Esophagus muscularis mucosa (tissue), 4 donors: ENCODE measurements at regions not wholly inside any gene's neighbourhood (a gene's known extent, or its start where the extent isn't known, plus 50 kb on each side); places are given as distances from the start of the nearest gene placed in this dataset.
A peak's percentile ranks its signal among the peaks of the same experiment; 100 is the strongest.

Experiments used
- DNase-seq: peaks from one replicate; pipeline ENCODE4 v3.0.0-alpha.2; 2017; ENCODE audit errors: extremely low spot score
- H3K27ac ChIP-seq, 4 donors: fragments of 200-600 bp; sonication (generic); replicated peaks in 1 of 4; 1 replicate in 3 of 4; 2 replicates in 1 of 4; pipeline ENCODE4 v1.5.1; 2016 to 2019; ENCODE audit warnings: mild to moderate bottlenecking in 1 of 4
- H3K27me3 ChIP-seq, 4 donors: fragments of 200-600 bp; sonication (generic); one replicate each; pipeline versions ENCODE4 v1.5.1 to v1.6.0; 2016 to 2019
- H3K36me3 ChIP-seq, 4 donors: fragments of 200-600 bp; sonication (generic); one replicate each; pipeline ENCODE4 v1.5.1; 2016 to 2019
- H3K4me1 ChIP-seq, 4 donors: fragments of 200-600 bp; sonication (generic); one replicate each; pipeline ENCODE4 v1.5.1; 2016 to 2019
- H3K4me3 ChIP-seq, 4 donors: fragments of 200-600 bp; sonication (generic); 1 replicate in 2 of 4; 2 replicates in 2 of 4; pipeline ENCODE4 v1.5.1; 2016 to 2019; ENCODE audit warnings: mild to moderate bottlenecking in 4 of 4, moderate library complexity in 1 of 4
- H3K9me3 ChIP-seq, 4 donors: fragments of 200-600 bp; sonication (generic); 1 replicate in 3 of 4; 2 replicates in 1 of 4; pipeline ENCODE4 v1.5.1; 2016 to 2019
- CTCF ChIP-seq, 3 experiments: fragments of 200-600 bp in 2 of 3; fragments of 450-650 bp in 1 of 3; sonication (generic) in 2 of 3; IDR thresholded peaks; one replicate each; pipeline ENCODE4 v1.5.1; 2017 to 2019; ENCODE audit warnings: antibody characterized with exemption in 3 of 3, mild to moderate bottlenecking in 2 of 3, moderate library complexity in 1 of 3
- EP300 ChIP-seq: sonication (generic); formaldehyde crosslinking; IDR thresholded peaks from one replicate; pipeline ENCODE4 v1.6.1; 2017; ENCODE audit warnings: antibody characterized with exemption
- POLR2A ChIP-seq: fragments of 450-650 bp; IDR thresholded peaks from one replicate; pipeline ENCODE4 v1.6.1; 2017; ENCODE audit warnings: antibody characterized with exemption, moderate library complexity, mild to moderate bottlenecking, low read depth
- POLR2AphosphoS5 ChIP-seq, 2 donors: sonication (generic); formaldehyde crosslinking; IDR thresholded peaks; one replicate each; pipeline ENCODE4 v1.6.1; 2017; ENCODE audit warnings: antibody characterized with exemption in 2 of 2
- WGBS: methylation state at CpG from one replicate; pipeline ENCODE4 v1.1.5; 2018; 5-methylcytosine and 5-hydroxymethylcytosine counted together
- intact Hi-C: fragments of 100-400 bp; cut with DNase I; formaldehyde crosslinking; loops from one replicate; pipeline ENCODE4 v1.15.1; 2023

- H3K27me3 ChIP-seq: no peaks in the 10 kb centered on the region
- WGBS: 84% methylated on average over 7 of the region's 7 CpGs
- no peaks in the 10 kb centered on the region for H3K36me3 ChIP-seq
- no peaks in the 10 kb centered on the region for H3K9me3 ChIP-seq
- H3K27ac ChIP-seq: no peak overlapping the region
- H3K4me3 ChIP-seq: no peak overlapping the region
- intact Hi-C loops: no loop called here
- peaks cover 6 to 56% (median 23%) of the 10 kb centered on the region in 4 donors for H3K4me1 ChIP-seq
- TF ChIP-seq POLR2AphosphoS5 (IDR thresholded peaks at IDR 0.05): no peak
- TF ChIP-seq EP300: no peak
- no peak for TF ChIP-seq POLR2A
- no peak for TF ChIP-seq CTCF (IDR thresholded peaks at IDR 0.05)
- no peak for DNase-seq
These were observed 65.4 kb upstream of the IPO9 start for GRCh38 chr1:201763455-201764140.

GRCh38 chr1:201764166-201764565 lies 64.8 kb upstream of the IPO9 start:
- no peak for DNase-seq
- 91% methylated on average over 4 of the region's 4 CpGs for WGBS
- TF ChIP-seq EP300: no peak
- TF ChIP-seq CTCF (IDR thresholded peaks at IDR 0.05): no peak
- TF ChIP-seq POLR2AphosphoS5 (IDR thresholded peaks at IDR 0.05): no peak
- TF ChIP-seq POLR2A: no peak
- no peaks in the 10 kb centered on the region for H3K9me3 ChIP-seq
- no peaks in the 10 kb centered on the region for H3K27me3 ChIP-seq
- intact Hi-C loops: no loop called here
- H3K27ac ChIP-seq: no peak overlapping the region
- H3K4me1 ChIP-seq: peaks cover 4 to 56% (median 20%) of the 10 kb centered on the region in 4 donors
- no peak overlapping the region for H3K4me3 ChIP-seq
- no peaks in the 10 kb centered on the region for H3K36me3 ChIP-seq

GRCh38 chr1:201764579-201764978 lies 64.4 kb upstream of the IPO9 start:
- WGBS: 96% methylated on average over 2 of the region's 2 CpGs
- DNase-seq: no peak
- Histone ChIP-seq H3K36me3 (no peaks in the 10 kb centered on the region), H3K4me1 (peaks cover 8 to 56% (median 15%) of the 10 kb centered on the region in 4 donors), H3K4me3 (no peak overlapping the region), H3K27ac (no peak overlapping the region), H3K9me3 (no peaks in the 10 kb centered on the region), H3K27me3 (no peaks in the 10 kb centered on the region)
- no peak for TF ChIP-seq CTCF (IDR thresholded peaks at IDR 0.05)
- TF ChIP-seq POLR2A: no peak
- TF ChIP-seq EP300: no peak
- no peak for TF ChIP-seq POLR2AphosphoS5 (IDR thresholded peaks at IDR 0.05)
- intact Hi-C loops: no loop called here

GRCh38 chr1:201766131-201766866 lies 62.7 kb upstream of the IPO9 start:
- intact Hi-C loops: no loop called here
- no peaks in the 10 kb centered on the region for H3K36me3 ChIP-seq
- no peaks in the 10 kb centered on the region for H3K27me3 ChIP-seq
- TF ChIP-seq POLR2A (no peak), POLR2AphosphoS5 (IDR thresholded peaks at IDR 0.05) (peak in 1 of 2 donors; percentile 10)
- H3K4me1 ChIP-seq: peaks cover 10 to 54% (median 17%) of the 10 kb centered on the region in 4 donors
- peaks cover 0 to 6% (median 0%) of the 10 kb centered on the region in 4 donors for H3K9me3 ChIP-seq
- H3K4me3 ChIP-seq: no peak overlapping the region
- WGBS: 75% methylated on average over 7 of the region's 7 CpGs
- DNase-seq: no peak
- H3K27ac ChIP-seq: peak overlapping the region in 1 of 4 donors; percentile 7

GRCh38 chr1:201767339-201767738 lies 61.6 kb upstream of the IPO9 start:
- H3K27me3 ChIP-seq: no peaks in the 10 kb centered on the region
- no peak overlapping the region for H3K27ac ChIP-seq
- 99% methylated on average over 6 of the region's 6 CpGs for WGBS
- H3K36me3 ChIP-seq: no peaks in the 10 kb centered on the region
- DNase-seq: no peak
- intact Hi-C loops: no loop called here
- TF ChIP-seq CTCF (IDR thresholded peaks at IDR 0.05) (no peak), POLR2AphosphoS5 (IDR thresholded peaks at IDR 0.05) (no peak), EP300 (no peak), POLR2A (no peak)
- H3K4me1 ChIP-seq: peaks cover 7 to 49% (median 15%) of the 10 kb centered on the region in 4 donors
- no peak overlapping the region for H3K4me3 ChIP-seq
- peaks cover 0 to 17% (median 0%) of the 10 kb centered on the region in 4 donors for H3K9me3 ChIP-seq
